Stimulated activated CD4-positive, alpha-beta T cell treated with anti-CD3 and anti-CD28 coated beads, Interleukin-1b, Interleukin-23, amount 100 ng/mL, for 4 hours (primary cell): ENCODE measurements at regions not wholly inside any gene's neighbourhood (a gene's known extent, or its start where the extent isn't known, plus 50 kb on each side); places are given as distances from the start of the nearest gene placed in this dataset.

Source experiments
- DNase-seq, 2 donors: peaks; one replicate each; pipeline ENCODE4 v3.0.0-alpha.2; 2020; ENCODE audit warnings: low read depth in 2 of 2

- no peak for DNase-seq
Measured at GRCh38 chr14:89629383-89629782, 212.3 kb upstream of the FOXN3 start.

GRCh38 chr14:89628521-89628920 lies 211.5 kb upstream of the FOXN3 start:
- DNase-seq = no peak

GRCh38 chr14:89626233-89626806 lies 209.3 kb upstream of the FOXN3 start:
- no peak for DNase-seq

DNA sequence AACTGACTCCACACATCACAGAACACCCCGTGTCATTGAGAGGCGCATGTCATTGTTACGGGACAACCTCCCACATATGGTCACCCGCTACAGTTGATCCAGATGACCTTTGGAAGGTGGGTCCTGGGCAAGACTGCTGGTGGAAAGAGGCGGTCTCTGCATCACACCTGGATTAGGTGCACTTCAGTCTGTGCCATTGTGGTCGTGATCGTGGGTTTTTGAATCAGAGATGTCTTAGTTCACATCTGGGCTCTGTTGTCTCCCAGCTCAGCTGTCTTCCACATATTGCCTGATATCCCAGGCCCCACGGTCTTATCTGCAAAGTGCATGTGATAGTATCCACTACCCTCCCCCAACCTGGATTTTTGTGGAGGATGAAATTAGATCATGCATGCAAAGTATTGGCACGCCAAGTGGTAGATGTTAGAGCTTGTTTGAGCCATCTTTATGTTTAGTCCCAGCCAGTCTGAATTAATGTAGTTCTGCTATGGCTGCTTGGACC lies 208.7 kb upstream of the FOXN3 start:
- no peak for DNase-seq

GRCh38 chr14:89625244-89625713 lies 208.2 kb upstream of the FOXN3 start:
- DNase-seq = no peak

- DNase-seq = no peak
Measured at GRCh38 chr14:89624500-89625156, 207.6 kb upstream of the FOXN3 start.

GRCh38 chr14:89621791-89622638 lies 205.0 kb upstream of the FOXN3 start:
- DNase-seq = no peak

- peak; percentile 31 to 40 for DNase-seq
Measured at GRCh38 chr14:89621009-89621421, 204.0 kb upstream of the FOXN3 start.

- DNase-seq = no peak
Measured at GRCh38 chr14:89620436-89620835, 203.4 kb upstream of the FOXN3 start.

DNA sequence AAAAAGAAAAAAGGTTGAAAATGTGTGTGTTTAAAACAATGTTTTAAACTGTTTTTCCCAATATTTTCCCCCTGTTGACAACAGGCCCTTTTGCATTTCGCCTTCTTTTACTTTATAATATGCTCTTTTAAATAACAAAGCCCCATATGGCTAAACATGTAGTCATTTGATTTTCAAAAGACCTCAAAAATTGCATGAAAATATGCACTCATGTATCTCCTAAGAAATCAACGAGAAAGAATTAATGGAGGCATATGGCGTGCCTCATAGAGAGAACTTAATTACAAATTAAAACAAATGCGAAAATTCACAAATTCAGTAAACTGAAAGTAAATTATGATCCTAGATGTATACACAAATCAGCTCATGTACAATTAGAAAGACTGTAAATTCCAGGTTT lies 202.6 kb upstream of the FOXN3 start:
- DNase-seq = no peak

GRCh38 chr14:89618811-89619551 lies 201.9 kb upstream of the FOXN3 start:
- peak; percentile 39 to 59 for DNase-seq

- no peak for DNase-seq
Measured at GRCh38 chr14:89618330-89618708, 201.3 kb upstream of the FOXN3 start.

GRCh38 chr14:89617481-89618329 lies 200.7 kb upstream of the FOXN3 start:
- no peak for DNase-seq

GRCh38 chr14:89616852-89617341 lies 199.9 kb upstream of the FOXN3 start:
- DNase-seq = no peak

DNA sequence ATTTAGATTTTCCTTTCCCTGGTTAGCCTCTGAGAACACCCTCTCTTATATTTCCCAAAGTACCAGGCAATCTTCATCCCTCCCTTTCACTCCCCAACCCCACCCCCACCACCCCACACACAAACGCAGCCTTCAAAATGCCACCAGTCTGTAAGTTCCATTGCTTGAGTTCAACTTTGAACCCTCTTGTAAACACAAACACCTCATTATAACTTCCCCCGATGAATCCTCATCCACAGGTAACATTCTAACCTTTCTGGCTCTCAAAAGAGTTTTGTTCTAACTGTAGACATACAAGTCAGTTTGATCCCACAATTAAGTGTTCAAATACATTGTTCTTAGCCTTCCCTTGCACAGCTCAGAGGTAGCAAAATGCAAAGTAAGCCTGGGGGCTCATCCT lies 199.4 kb upstream of the FOXN3 start:
- DNase-seq = no peak

GRCh38 chr14:89615421-89615820 lies 198.4 kb upstream of the FOXN3 start:
- DNase-seq = no peak

DNA sequence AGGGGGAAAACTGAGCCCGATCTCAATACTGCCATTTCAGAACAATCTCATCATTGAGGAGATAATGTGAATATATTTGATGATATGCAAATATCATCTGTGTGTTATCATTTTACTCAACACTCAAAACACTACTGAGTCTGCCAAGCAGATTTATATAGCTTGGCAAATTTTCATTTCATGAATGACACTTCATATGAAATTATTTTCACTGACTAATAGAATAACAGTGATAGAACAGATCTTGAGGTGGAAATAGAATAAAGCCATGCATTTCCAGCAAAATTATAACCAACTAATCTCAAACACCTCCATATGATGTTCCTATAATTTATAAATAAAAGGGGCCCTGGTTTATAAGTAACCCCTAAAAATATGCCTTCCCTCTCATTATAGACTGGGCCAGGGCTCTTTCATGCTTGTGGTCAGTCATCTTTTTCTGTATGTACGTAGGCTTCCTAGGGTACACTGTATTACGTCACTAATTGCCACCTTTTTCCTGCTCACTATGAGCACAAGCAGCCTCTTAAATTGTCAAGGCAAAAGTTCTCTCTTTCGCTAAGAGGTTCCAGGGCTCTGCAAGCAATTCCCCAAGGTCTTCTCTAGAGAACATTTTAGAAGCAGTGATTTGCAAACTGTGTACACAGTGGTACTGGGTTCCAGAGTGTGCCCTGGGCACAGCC lies 197.1 kb upstream of the FOXN3 start:
- DNase-seq = no peak

- DNase-seq = no peak
Measured at GRCh38 chr14:89613260-89614008, 196.4 kb upstream of the FOXN3 start.

DNA sequence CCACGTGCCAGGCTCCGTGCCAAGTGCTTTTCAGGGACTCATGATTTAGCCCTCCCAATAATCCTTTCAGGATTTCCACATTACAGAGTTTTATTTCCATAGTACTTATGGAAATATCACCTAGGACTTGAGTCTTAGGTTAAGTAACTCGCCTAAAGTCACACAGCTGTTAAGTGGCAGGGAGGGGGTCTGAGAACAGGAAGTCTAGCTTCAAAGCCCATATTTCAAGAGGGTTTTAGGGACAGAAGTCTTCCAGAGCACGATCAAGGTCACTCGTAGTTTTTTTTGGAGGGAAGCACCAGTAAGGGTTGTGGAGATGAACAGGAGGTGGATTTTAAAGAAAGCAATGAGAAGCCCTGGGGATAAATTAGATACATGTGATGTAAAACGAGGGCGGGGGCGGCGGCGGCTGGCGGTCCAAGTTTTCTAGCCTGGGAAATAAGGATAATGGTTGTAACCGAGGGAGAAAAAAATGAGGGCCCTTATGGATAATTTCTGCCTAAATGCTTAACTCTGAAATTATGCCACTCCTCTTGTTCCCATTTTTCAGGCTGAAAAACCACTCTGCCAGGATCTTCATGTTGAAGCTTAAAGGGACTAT lies 192.6 kb upstream of the FOXN3 start:
- no peak for DNase-seq
